NCI-H2196 treated with DMSO at 0.1 percent for 48 hours (cell line): ENCODE measurements at regions not wholly inside any gene's neighbourhood (a gene's known extent, or its start where the extent isn't known, plus 50 kb on each side); places are given as distances from the start of the nearest gene placed in this dataset.
"Not testable (repeated sequence)": the region's sequence is repeated elsewhere in the genome, so short reads cannot be mapped to it uniquely, and the experiment has no call there.

Source experiments
- DNase-seq: peaks from one replicate; lab custom pipeline; 2025; ENCODE audit not compliant: unreplicated experiment; lab: John Stamatoyannopoulos, UW

DNA sequence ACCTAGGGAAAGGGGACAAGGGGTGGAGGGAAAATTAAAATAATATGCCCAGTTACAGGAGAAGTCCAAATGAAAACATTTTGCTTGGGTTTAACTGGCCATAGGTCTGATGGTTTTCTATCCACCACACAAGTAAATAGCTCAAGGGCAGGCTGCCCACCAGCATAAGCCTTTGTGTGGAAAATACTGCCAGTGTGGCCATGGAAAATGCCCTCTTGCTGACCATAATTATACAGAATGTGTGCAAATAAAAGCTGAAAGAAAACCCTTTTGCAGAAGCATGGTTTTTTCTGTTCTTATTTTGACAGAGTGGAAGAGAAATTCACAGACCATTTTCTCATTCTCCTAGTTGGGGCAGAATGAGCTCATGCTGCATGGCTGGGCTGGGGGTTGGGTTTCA lies 111.3 kb upstream of the SIX2 start:
- DNase-seq = no peak

DNA sequence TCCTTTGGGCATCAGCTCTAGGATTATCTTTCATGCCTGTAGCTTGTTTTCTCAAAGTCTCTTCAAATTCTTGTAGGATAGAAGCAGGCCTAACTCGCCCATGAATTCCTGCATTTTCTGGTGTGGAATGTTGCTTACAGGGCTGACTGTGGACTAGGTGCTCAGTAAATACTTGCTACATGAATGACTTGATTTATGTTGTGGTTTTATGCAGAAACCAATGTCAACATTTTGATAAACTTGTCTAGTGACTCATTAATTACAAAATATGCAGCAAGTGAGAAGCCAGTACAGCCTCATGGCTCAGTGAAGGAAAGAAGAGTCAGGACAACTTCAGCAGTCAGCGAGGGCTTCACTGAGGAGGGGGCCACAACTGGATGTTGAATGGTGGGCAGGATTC lies 110.6 kb upstream of the SIX2 start:
- no peak for DNase-seq

DNA sequence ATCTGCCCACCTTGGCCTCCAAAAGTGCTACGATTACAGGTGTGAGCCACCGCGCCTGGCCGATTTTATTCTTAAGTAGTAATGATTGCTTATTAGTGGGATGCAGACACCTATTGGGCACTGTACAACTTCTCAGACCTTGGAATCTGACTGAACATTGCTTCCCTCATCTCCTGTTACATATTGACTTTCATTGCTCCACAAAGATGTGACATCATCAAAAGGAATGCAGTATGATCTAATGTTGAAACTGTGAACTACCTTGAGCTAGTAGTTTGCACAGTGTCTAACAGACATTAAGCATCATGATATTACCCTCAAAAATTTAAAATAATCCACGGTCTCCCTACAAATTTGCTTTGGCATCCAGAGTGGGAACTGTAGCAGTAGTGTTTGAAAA lies 109.8 kb upstream of the SIX2 start:
- no peak for DNase-seq

DNA sequence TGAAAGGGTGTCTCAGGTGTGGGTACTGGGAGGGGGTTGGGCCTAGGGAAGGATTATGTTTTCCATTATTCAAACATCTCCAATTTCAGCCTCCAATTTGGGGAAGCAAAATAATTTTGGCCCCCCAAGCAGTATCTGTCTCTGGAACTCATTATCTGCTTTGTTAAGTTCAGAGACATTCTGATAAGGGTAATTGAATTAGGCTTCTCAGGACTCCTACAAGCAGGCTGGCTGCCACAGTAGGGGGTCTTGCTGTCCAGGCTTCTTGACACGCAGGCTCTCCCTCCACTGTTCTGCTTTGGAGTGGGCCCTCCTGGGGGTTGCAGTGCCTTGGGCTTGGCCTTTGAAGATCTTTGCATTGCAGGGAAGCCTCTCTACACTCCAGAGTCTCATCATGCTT lies 108.1 kb upstream of the SIX2 start:
- DNase-seq = no peak

DNA sequence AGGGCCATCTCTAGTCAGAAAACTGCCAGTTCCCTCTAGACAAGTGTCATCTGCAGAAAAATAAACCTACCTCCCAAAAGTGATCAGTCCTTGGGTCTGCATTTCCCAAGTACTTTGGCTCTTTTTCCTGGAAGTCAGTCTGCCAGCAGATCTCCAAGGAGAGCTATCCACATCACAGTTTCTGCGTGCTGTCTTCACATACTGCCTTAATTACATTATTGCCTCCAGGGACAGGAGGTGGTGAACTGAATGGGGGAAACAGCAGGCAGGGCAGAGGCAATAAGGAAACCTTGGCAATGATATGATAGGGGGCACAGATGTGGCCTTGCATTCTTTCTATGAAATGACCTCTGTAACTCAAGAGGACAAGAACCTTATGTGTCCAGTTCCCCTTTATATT lies 105.9 kb upstream of the SIX2 start:
- no peak for DNase-seq

DNA sequence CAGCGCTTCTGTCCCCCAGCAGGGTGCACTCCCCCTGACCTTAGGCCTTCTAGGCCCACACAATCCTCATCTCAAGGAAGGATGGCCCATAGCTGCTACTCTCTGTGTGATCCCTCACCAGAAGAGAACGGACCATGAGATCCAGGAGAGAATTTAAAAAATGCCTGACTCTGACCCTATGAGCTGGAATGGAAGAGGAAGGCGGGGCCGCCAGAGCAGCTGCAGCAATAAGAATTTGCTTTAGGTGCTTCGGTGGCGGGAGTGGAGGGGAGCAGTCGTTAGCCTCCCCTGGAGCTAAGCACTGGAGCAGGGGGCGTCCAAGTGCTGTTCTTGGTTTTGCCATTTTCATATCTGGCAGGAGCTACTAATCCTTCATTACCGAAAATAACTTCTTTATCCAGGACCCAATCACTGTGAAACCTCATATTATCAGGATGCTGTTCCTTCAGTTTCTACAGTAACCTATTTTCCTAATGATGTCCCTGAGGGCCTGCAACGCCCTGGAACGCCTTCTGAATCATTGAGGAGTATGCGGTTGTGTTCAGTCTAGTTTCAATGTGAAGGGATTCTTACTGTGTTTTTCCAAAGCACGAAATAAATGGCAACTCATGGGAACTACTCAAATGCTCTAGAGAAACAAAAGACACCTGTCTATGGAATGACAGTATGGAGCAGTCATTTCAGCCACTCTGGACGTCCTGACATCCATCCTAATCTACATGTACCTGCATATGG lies 105.1 kb upstream of the SIX2 start:
- DNase-seq = no peak

DNA sequence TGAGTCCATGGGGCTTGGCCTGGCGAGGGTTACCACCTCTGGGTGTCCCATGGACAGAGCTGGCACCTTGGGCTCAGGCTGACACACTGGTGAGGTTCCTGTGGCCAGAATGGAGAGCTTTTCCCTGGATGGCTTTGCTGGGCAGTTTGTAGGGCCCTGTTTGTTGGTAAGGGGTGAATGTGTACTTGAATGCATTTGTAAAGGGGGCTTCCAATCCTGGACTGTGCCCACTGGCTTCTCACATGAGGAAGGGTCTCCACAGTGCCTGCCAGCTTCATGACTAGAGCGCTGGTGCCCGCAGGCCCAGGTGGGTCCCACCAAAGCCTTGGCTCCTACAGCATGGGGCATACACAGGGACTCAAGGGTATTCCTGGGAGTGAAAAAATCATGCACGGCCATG lies 103.5 kb upstream of the SIX2 start:
- no peak for DNase-seq

DNA sequence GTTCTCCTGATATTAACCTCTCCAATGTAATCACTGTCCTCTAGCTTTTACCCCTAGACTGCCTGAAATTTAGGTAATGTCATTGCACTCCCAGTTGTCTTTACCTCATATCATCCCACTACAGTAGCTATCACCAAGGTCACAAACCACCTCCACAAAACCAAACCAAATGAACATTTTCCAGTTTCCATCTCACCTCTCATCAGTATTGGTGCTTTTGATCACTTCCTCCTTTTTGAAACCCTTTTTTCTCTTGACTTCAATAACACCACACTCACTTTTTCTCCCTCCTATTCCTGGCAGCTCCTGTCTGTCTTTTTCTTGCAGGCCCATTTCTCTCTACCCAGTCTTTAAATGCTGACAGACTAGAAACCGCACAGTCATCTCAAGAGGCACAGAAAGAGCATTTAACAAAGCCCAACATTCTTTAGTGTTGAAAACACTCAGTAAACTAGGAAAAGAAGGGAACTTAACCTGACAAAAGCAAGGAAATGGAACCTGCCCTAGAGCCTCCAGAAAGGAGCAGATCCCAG lies 95.9 kb upstream of the SIX2 start:
- DNase-seq = no peak

DNA sequence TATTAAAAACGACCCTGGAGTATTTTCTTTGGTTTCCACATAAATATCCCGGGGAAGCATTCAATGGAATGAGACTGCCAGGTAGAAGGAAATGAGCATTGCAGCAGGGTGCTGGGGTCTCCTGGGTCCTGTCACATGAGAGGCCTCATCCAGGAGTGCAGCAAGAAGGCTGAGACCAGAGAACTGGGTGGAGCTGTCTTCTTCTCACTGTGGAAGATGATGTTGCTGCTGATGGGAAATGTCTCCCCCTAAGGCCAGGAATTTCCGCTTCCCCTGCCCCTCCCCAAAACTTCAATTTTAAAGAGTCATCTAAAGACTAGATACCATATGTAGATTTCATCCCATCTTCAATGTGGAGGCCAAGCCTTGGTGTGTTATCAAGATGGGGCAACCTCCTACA lies 95.2 kb upstream of the SIX2 start:
- no peak for DNase-seq

DNA sequence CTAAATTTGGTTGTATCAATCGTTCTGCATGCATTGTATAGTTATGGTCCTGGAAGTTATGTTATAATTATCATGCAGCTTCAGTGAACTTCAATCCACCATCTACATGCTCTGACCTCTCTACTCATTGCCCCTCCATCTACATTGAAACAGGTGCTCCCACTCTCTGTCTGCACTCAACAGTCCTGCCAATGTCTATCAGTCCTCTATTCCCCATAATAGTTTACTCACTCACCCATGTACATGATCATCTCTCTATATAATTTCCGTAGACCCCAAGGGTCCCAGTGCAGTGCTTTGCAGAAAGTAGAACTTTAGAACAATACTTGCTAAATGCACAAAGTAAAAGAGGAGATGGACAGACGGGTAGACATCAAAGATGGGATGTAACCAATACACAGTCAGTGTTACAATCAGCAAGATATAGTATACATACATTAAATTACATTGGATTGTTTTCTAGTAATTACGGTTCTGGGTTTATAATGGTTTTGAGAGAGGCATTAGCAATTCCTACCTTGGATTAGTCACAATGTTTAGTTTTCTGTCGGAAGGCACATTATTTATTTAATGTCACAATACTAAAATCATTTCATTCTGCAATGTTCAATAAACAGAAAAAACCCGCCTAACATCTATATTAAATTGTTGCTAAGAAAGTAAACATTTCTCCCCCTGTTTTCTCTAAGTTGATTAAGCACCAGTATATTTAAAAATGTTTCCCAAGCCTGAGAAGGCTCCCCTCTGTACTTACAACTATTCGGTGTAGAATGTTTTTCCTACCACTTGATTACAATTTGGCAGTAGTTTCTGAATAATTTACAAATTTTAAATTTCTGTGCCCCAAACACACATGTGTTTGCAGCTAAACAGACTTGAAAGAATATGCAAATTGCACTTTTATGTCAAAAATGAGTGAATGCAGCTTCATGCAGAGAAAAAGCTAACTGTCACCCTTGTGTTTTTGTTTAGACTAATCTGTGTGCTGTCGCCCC lies 94.4 kb upstream of the SIX2 start:
- DNase-seq = no peak

DNA sequence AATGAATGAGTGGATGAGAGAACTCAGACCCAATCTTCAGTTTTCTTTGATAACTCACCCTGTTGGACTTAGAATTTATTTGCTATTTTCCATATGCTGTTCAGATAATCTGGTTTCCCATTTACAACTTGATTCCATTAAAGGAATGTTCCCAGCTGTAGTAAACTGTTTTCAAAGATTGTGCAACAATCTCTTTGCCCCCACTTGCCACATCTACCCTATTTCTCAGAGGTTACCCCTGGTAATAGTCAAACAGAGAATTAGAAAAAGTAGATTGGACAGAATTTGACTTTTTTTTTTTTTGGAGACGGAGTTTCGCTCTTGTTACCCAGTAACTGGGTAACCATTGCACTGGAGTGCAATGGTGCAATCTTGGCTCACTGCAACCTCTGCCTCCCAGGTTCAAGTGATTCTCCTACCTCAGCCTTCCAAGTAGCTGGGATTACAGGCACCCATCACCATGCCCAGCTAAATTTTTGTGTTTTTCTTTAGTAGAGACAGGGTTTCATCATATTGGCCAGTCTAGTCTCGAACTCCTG lies 93.4 kb upstream of the SIX2 start:
- DNase-seq = no peak

DNA sequence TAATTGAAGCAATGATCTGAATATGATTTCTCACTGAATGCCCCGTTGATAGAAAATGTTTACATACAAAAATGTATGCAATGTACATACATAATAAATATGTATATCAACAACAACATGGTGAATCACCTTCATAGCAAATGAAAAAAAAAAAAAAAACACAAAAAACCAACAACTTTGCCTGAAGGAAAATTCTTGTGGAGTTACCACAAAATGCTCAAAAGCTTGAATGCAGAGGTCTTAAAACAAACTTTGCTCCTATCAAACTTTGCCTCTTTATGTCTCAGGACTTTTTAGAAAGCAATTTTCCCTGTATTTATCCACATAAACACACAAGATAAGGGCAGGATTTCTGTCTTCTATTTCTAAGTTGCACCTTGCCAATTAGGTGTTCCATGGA lies 92.9 kb upstream of the SIX2 start:
- no peak for DNase-seq

DNA sequence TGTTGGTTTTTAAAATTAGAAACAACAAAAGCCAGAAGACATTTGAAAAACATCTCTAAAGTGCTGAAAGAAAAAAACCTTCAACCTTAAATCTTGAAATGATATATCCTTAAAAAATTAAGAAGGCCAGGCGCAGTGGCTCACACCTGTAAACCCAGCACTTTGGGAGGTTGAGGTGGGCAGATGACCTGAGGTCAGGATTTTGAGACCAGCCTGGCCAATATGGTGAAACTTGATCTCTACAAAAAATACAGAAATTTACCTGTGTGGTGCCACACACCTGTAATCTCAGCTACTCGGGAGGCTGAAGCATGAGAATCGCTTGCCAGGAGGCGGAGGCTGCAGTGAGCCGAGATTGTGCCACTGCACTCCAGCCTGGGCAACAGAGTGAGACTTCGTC lies 87.7 kb upstream of the SIX2 start:
- DNase-seq = no peak

DNA sequence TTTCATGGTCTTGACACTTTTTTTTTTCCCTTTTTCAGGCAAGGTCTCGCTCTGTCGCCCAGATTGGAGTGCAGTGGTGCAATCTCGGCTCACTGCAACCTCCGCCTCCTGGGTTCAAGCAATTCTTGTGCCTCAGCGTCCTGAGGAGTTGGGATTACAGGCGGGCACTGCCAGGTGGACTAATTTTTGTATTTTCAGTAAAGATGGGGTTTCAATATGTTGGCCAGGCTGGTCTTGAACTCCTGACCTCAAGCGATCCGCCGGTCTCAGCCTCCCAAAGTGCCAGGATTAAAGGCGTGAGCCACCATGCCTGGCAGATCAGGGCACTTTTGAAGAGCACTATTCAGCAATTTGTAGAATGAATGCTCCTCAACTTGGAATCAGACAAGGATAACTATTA lies 86.8 kb upstream of the SIX2 start:
- not testable (repeated sequence) for DNase-seq

DNA sequence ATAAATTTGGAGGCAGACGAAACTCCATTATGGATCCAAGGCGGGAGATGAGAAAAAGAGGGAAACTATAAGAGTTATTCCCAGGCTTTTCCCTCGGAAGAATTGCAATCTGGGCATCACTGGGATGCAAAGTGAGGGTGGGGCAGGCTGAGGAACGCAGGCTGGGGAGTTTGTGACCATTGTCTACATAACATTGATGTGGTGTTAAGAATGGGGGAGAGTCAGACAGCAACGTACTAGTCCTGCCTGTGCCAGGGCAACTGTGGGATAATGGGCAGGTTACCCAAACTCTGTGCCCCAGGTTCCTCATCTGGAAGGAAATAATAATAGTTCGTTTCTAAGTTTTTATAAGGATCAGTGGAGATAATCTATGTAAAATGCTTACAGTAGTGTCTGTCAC lies 84.4 kb upstream of the SIX2 start:
- no peak for DNase-seq

DNA sequence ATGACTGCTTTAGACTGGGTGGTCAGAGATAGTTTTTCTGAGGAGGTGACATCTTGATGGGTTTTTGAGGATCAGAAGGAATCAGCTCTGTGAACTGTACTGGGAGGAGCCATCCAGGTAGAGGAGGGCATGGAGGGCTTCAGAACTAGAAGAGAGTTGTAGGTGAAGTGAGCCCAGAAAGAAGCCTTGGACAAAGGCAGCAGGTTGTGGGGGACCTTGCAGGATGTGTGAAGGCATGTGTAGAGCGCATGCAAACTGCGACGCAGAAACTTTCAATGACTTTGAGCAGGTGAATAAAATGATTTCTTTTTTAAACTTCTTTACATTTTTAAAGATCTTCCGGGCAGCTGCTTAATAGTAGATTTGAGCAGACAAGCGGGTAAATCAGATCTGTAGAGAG lies 83.9 kb upstream of the SIX2 start:
- DNase-seq = no peak

DNA sequence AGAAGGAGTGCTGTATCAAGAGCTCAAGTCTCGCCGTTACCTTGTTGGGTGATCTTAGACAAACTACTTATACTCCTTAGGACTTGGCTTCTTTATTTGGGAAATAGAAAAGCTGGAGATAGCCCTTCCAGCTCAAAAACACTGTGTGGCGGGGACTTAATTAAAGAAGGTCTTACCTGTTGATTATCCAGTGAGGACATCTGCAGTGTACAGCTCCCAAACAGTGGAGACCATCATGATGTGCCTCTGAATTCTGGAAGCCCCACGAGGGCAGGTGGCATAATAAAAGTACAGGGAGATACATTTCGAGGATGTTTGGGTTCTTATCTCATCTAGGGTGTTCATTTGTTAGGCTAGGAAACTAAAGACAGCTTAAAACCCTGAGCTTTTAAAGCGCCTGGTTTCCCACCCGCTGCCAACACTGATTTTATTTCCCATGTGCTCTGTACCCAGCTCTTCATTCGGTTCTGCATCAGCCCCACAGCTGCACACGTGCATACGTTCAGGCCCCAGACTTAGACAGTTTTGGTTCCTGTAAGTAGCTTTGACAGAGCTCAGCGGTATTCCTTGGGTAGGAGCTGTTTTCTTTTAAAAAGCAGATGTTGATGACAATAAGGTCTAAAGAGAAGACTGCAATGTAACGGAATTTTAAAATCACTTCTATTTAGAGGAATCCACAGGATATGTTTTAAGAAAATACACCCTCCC lies 80.5 kb upstream of the SIX2 start:
- no peak for DNase-seq

DNA sequence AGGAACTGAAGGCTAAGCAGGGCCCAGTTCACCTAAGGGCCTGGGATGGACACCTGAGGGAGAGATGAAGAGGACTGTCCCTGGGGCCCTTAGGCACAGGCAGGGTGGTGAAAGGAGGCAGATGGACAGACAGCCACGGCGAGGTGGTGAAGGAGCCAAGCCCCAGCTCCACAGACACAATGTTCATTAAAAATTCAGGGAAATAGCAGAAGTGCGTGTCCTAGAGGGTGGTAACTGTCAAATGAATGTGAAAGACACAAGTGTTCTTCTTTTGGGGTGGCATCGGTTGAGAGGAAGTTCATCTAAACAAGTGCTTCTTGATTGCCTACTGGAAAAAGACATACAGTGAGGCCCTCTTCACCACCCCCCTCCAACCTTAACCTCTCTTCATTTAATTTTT lies 76.2 kb upstream of the SIX2 start:
- no peak for DNase-seq

DNA sequence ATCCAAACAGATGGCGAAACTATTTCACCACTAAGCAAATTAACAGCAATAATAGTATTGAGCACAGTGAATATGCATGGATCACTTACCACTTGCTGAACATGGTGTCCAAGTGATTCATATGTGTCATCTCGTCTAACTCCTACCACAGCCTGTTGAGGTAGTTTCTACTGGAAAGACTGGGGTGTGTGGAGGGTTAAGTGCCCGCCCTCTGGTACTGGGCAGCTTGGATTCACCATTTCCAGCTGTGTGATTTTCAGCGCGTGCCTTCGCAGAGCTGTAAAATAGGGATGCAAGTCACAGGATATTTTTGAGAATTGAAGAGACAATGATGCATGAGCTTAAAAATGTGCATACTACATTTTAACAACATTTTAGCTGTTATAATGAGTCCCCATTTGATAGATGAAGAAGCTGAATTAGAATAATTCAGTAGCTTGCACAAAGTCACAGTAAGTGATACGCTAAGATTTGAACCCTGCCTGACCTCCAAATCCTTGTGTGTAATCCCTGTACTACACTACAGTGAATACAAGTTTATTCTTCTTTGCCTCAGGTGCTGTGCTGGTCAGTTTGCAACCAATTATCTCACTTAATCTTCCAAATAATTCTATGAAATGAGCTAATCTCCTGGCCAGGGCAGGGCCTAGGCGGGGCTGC lies 75.2 kb upstream of the SIX2 start:
- no peak for DNase-seq

DNA sequence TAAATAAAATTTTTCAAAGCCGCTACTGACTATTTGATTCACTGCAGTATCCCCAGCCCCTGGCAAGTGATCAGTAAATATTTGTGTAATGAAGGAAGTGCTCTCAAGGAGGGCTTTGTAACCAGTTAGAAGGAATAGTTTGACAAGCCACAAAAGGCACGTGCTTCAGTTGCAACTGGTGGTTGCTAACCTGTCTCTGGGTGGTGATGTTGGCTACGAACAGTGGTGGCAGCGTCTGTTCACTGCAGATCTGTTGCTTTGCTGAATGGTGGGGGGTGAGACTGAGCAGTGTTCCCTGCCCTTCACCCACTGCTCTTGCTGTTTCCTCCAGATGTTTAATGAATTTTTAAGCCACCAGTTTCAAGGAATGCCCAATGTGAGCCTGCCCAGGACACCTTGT lies 73.9 kb upstream of the SIX2 start:
- peak; percentile 28 for DNase-seq

DNA sequence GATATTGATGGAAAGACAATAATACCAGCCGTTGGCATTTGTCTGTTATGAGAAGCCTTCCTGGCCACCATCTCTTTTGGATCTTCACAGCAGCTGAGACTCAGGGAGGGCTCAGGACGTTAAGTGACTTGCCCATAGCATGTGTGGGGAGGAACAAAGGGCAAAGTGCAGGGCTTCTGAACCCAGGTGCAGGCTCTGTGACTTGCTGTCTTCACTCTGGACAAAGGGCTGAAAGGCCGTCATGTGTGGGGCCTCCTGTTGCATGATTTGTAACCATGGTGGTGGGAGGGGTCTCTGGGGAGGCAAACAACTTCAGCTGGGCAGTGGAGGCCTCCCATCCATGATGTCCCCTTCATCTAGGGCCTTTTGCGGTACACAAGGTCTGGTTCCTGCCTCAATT lies 65.5 kb upstream of the SIX2 start:
- DNase-seq = no peak
